NB4 (cell line): ENCODE measurements at regions not wholly inside any gene's neighbourhood (a gene's known extent, or its start where the extent isn't known, plus 50 kb on each side); places are given as distances from the start of the nearest gene placed in this dataset.

Source experiments
- DNase-seq: peaks from one replicate; pipeline ENCODE4 v3.0.0; 2010; ENCODE audit warnings: low read depth
- H3K4me3 ChIP-seq: one replicate; pipeline ENCODE4 v1.5.1; 2011; ENCODE audit warnings: mild to moderate bottlenecking, low read depth, low read length, moderate library complexity
- CTCF ChIP-seq: IDR thresholded peaks from one replicate; pipeline ENCODE4 v1.5.1; 2012; ENCODE audit warnings: low read depth, low read length
- MAX ChIP-seq: IDR thresholded peaks from 2 replicates; pipeline ENCODE4 v1.6.1; 2011; ENCODE audit warnings: low read depth, low read length
- MYC ChIP-seq: IDR thresholded peaks from 2 replicates; pipeline ENCODE4 v1.6.1; 2011; ENCODE audit warnings: low read depth, low read length
- POLR2A ChIP-seq: IDR thresholded peaks from 2 replicates; pipeline ENCODE4 v1.6.1; 2011; ENCODE audit warnings: mild to moderate bottlenecking; ENCODE audit not compliant: insufficient read length; ENCODE audit errors: extremely low read depth

- no peak for DNase-seq
- TF ChIP-seq CTCF = no peak
- TF ChIP-seq MAX = no peak
- TF ChIP-seq POLR2A = no peak
- TF ChIP-seq MYC = no peak
- H3K4me3 ChIP-seq = no peak overlapping the region
These were observed 170.2 kb downstream of the HSD17B3 start for GRCh38 chr9:96131825-96132224.

- no peak for DNase-seq
- no peak overlapping the region for H3K4me3 ChIP-seq
- TF ChIP-seq MYC (no peak), MAX (no peak), CTCF (no peak), POLR2A (no peak)
These were observed 171.0 kb downstream of the HSD17B3 start for GRCh38 chr9:96130970-96131369.

- DNase-seq = no peak
- H3K4me3 ChIP-seq = no peak overlapping the region
- no peak for TF ChIP-seq MAX
- TF ChIP-seq MYC = no peak
- TF ChIP-seq POLR2A = no peak
- TF ChIP-seq CTCF = no peak
These were observed 172.2 kb downstream of the HSD17B3 start for GRCh38 chr9:96129747-96130146.

- H3K4me3 ChIP-seq = no peak overlapping the region
- no peak for DNase-seq
- TF ChIP-seq MAX (no peak), MYC (no peak), POLR2A (no peak), CTCF (no peak)
These were observed 173.1 kb downstream of the HSD17B3 start for GRCh38 chr9:96128880-96129279.

GRCh38 chr9:96126321-96126881 is 175.6 kb downstream of the HSD17B3 start:
- no peak overlapping the region for H3K4me3 ChIP-seq
- DNase-seq = no peak
- no peak for TF ChIP-seq MYC
- TF ChIP-seq POLR2A = no peak
- no peak for TF ChIP-seq CTCF
- TF ChIP-seq MAX = no peak
